B cell (primary cell): ENCODE measurements at regions not wholly inside any gene's neighbourhood (a gene's known extent, or its start where the extent isn't known, plus 50 kb on each side); places are given as distances from the start of the nearest gene placed in this dataset.

Experiments used
- ATAC-seq: fragments of 200-7000 bp; cut with Tn5 transposase; one replicate; pipeline ENCODE4 v1.10.0; 2021; ENCODE audit warnings: low read depth, mild to moderate bottlenecking, moderate number of reproducible peaks, moderate library complexity
- CTCF ChIA-PET: fragments of 350-600 bp; sonication (Branson Sonifier 250); formaldehyde crosslinking; loops from one replicate; lab custom pipeline; 2021; ENCODE audit warnings: antibody characterized with exemption, inconsistent platforms; lab: Charles Lee
- POLR2A ChIA-PET: fragments of 350-600 bp; sonication (Branson Sonifier 250); formaldehyde crosslinking; loops from one replicate; lab custom pipeline; 2021; ENCODE audit warnings: antibody characterized with exemption; lab: Charles Lee
- DNase-seq: peaks from one replicate; pipeline ENCODE4 v3.0.0; 2013
- H2AFZ ChIP-seq: 2 replicates; pipeline ENCODE4 v1.6.1; 2012; ENCODE audit warnings: mild to moderate bottlenecking, low read depth, low read length; ENCODE audit not compliant: insufficient read depth, poor library complexity, severe bottlenecking
- H3K27ac ChIP-seq, 2 donors: 1 replicate in 1 of 2; 2 replicates in 1 of 2; pipeline ENCODE4 v1.5.1; 2012 to 2013; ENCODE audit warnings: low read length in 2 of 2, mild to moderate bottlenecking in 2 of 2, moderate library complexity in 1 of 2
- H3K27me3 ChIP-seq, 4 experiments: fragments of 200-600 bp in 1 of 4; sonication (generic) in 1 of 4; replicated peaks in 1 of 4; 1 replicate in 2 of 4; 2 replicates in 2 of 4; pipeline versions ENCODE4 v1.6.1 to v1.7.0; 2013 to 2016; ENCODE audit warnings: low read length in 3 of 4, mild to moderate bottlenecking in 2 of 4, mixed read lengths in 1 of 4, moderate library complexity in 1 of 4; ENCODE audit not compliant: insufficient read depth in 4 of 4, control insufficient read depth in 3 of 4; ENCODE audit errors: control extremely low read depth in 1 of 4
- H3K36me3 ChIP-seq, 2 experiments: replicated peaks in 1 of 2; 1 replicate in 1 of 2; 2 replicates in 1 of 2; pipeline versions ENCODE4 v1.6.1 to v1.7.1; 2013; ENCODE audit warnings: low read length in 1 of 2; ENCODE audit not compliant: insufficient read depth in 2 of 2, control insufficient read depth in 1 of 2; ENCODE audit errors: control extremely low read depth in 1 of 2, extremely low read depth in 1 of 2
- H3K4me1 ChIP-seq, 2 donors: fragments of 200-600 bp in 1 of 2; sonication (generic) in 1 of 2; 1 replicate in 1 of 2; 2 replicates in 1 of 2; pipeline versions ENCODE4 v1.5.1 to v1.6.1; 2013 to 2017; ENCODE audit warnings: low read length in 2 of 2; ENCODE audit not compliant: control insufficient read depth in 2 of 2, insufficient read depth in 2 of 2
- H3K4me2 ChIP-seq: replicated peaks from 2 replicates; pipeline ENCODE3; 2012; ENCODE audit warnings: mild to moderate bottlenecking, low read depth, low read length; ENCODE audit not compliant: poor library complexity, severe bottlenecking
- H3K4me3 ChIP-seq, 5 experiments: fragments of 200-600 bp in 1 of 5; sonication (generic) in 1 of 5; 1 replicate in 3 of 5; 2 replicates in 2 of 5; pipeline versions ENCODE4 v1.5.1 to v1.7.0; 2011 to 2016; ENCODE audit warnings: low read length in 4 of 5, mild to moderate bottlenecking in 4 of 5, low read depth in 2 of 5, control low read depth in 1 of 5, moderate library complexity in 1 of 5; ENCODE audit not compliant: insufficient read depth in 1 of 5; ENCODE audit errors: control extremely low read depth in 1 of 5, extremely low read depth in 1 of 5
- H3K79me2 ChIP-seq: fragments of 200-600 bp; sonication (generic); one replicate; pipeline ENCODE4 v1.6.0; 2016; ENCODE audit warnings: low read length; ENCODE audit not compliant: control insufficient read depth, insufficient read depth
- H3K9ac ChIP-seq: fragments of 200-600 bp; sonication (generic); 2 replicates; pipeline ENCODE4 v1.6.1; 2017; ENCODE audit warnings: mild to moderate bottlenecking, low read length, moderate library complexity
- H3K9me3 ChIP-seq, 3 donors: one replicate each; pipeline versions ENCODE4 v1.6.1 to v1.7.1; 2013; ENCODE audit warnings: low read length in 2 of 3; ENCODE audit not compliant: control insufficient read depth in 2 of 3, insufficient read depth in 1 of 3; ENCODE audit errors: control extremely low read depth in 1 of 3
- H4K20me1 ChIP-seq: 2 replicates; pipeline ENCODE4 v1.6.0; 2012; ENCODE audit warnings: mild to moderate bottlenecking, low read length; ENCODE audit not compliant: insufficient read depth, control insufficient read depth, poor library complexity, severe bottlenecking
- H3K27ac Mint-ChIP-seq: one replicate; pipeline ENCODE4 v1.8.0; 2021; ENCODE audit warnings: mixed read lengths
- H3K27me3 Mint-ChIP-seq: one replicate; pipeline ENCODE4 v1.8.0; 2021; ENCODE audit warnings: mixed read lengths
- H3K4me1 Mint-ChIP-seq: one replicate; pipeline ENCODE4 v1.8.0; 2021; ENCODE audit warnings: mixed read lengths
- H3K4me3 Mint-ChIP-seq: one replicate; pipeline ENCODE4 v1.8.0; 2021; ENCODE audit warnings: mixed read lengths
- H3K9me3 Mint-ChIP-seq: one replicate; pipeline ENCODE4 v1.8.0; 2022; ENCODE audit warnings: mixed read lengths; ENCODE audit not compliant: insufficient read depth
- EZH2 ChIP-seq: IDR thresholded peaks from 2 replicates; pipeline ENCODE4 v1.6.1; 2012; ENCODE audit warnings: borderline replicate concordance, low read depth, mild to moderate bottlenecking, moderate library complexity, low read length; ENCODE audit not compliant: insufficient read depth, poor library complexity, severe bottlenecking
- WGBS: methylation state at CpG from one replicate; pipeline ENCODE4 v1.1.5; 2013; ENCODE audit warnings: missing lambda C conversion rate; ENCODE audit not compliant: insufficient coverage; 5-methylcytosine and 5-hydroxymethylcytosine counted together
- intact Hi-C: fragments of 100-400 bp; cut with micrococcal nuclease; formaldehyde crosslinking; loops from one replicate; pipeline ENCODE4 v1.10.0; 2022
- TF ChIP-seq, protein P1 (sequence below): fragments of 200-600 bp; IDR thresholded peaks from one replicate; pipeline ENCODE4 v1.8.0; 2022; ENCODE audit warnings: antibody characterized with exemption, mild to moderate bottlenecking

DNA sequence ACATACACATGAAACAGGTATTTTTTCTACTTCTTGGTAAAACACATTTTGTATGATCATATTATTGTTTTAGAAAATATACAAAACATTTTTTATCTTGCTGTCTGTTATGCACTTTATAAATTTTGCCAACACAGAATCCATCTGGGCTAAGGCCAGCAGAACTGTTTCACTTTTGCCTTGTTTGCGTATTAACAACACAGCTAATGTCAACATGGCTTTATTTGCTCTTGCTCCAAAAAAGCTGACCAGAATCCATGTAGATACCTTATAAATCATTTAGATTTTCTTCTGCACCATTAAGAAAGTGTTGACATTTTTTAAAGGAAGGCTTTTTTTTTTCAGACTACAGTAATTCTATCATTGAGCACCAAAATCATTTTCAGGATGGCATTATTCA lies 58.1 kb upstream of the PGR start:
- Mint-ChIP-seq H3K9me3 (peaks cover 3% of the 10 kb centered on the region), H3K4me1 (no peaks in the 10 kb centered on the region), H3K4me3 (no peak overlapping the region), H3K27ac (no peak overlapping the region), H3K27me3 (no peaks in the 10 kb centered on the region)
- DNase-seq (no peak), ATAC-seq (no peak)
- H3K36me3 ChIP-seq: no peaks in the 10 kb centered on the region
- TF ChIP-seq EZH2: no peak
- TF ChIP-seq, protein P1, sequence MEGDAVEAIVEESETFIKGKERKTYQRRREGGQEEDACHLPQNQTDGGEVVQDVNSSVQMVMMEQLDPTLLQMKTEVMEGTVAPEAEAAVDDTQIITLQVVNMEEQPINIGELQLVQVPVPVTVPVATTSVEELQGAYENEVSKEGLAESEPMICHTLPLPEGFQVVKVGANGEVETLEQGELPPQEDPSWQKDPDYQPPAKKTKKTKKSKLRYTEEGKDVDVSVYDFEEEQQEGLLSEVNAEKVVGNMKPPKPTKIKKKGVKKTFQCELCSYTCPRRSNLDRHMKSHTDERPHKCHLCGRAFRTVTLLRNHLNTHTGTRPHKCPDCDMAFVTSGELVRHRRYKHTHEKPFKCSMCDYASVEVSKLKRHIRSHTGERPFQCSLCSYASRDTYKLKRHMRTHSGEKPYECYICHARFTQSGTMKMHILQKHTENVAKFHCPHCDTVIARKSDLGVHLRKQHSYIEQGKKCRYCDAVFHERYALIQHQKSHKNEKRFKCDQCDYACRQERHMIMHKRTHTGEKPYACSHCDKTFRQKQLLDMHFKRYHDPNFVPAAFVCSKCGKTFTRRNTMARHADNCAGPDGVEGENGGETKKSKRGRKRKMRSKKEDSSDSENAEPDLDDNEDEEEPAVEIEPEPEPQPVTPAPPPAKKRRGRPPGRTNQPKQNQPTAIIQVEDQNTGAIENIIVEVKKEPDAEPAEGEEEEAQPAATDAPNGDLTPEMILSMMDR: no peak
- H3K4me3 ChIP-seq: no peak overlapping the region
- no peaks in the 10 kb centered on the region for H3K27me3 ChIP-seq
- no peaks in the 10 kb centered on the region for H4K20me1 ChIP-seq
- ChIA-PET CTCF (no interaction called here), POLR2A (no interaction called here)
- no peak overlapping the region for H3K9ac ChIP-seq
- no CpG with 5 or more reads among the region's 1 CpG for WGBS
- H3K4me2 ChIP-seq: no peak overlapping the region
- no peaks in the 10 kb centered on the region for H3K4me1 ChIP-seq
- no peaks in the 10 kb centered on the region for H3K79me2 ChIP-seq
- H2AFZ ChIP-seq: no peak overlapping the region
- intact Hi-C loops: no loop called here
- no peak overlapping the region for H3K27ac ChIP-seq
- no peaks in the 10 kb centered on the region for H3K9me3 ChIP-seq

DNA sequence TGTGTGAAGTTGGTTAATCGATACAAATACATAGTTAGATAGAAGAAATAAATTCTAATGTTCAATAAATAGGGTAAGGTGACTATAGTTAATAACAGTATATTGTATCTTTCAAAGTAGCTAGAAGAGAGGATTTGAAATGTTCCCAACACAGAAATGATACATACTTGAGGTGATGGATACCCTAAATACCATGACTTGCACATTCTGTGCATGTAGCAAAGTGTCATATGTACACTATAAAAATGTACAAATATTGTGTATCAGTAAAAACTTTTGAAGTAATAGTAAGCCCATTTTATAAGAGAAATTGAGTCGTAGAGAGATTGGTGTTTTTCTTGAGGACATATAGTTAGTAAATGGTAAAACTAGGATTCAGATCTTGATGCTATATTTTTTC lies 56.4 kb upstream of the PGR start:
- Histone ChIP-seq H3K27me3 (no peaks in the 10 kb centered on the region), H3K36me3 (no peaks in the 10 kb centered on the region), H3K27ac (no peak overlapping the region), H3K4me3 (no peak overlapping the region), H3K79me2 (no peaks in the 10 kb centered on the region), H4K20me1 (no peaks in the 10 kb centered on the region), H3K4me1 (no peaks in the 10 kb centered on the region), H2AFZ (no peak overlapping the region), H3K4me2 (no peak overlapping the region), H3K9ac (no peak overlapping the region), H3K9me3 (no peaks in the 10 kb centered on the region)
- no CpG with 5 or more reads among the region's 2 CpGs for WGBS
- Mint-ChIP-seq H3K27ac (no peak overlapping the region), H3K4me1 (no peaks in the 10 kb centered on the region), H3K9me3 (peaks cover 3% of the 10 kb centered on the region), H3K4me3 (no peak overlapping the region), H3K27me3 (no peaks in the 10 kb centered on the region)
- intact Hi-C loops: no loop called here
- ATAC-seq (no peak), DNase-seq (no peak)
- ChIA-PET POLR2A (no interaction called here), CTCF (no interaction called here)
- TF ChIP-seq, protein P1: no peak
- TF ChIP-seq EZH2: no peak
